ENCODE measurements at regions not wholly inside any gene's neighbourhood (a gene's known extent, or its start where the extent isn't known, plus 50 kb on each side); places are given as distances from the start of the nearest gene placed in this dataset.

- WGBS (ENCODE audit: low lambda C conversion rate) = 33% methylated on average over 8 of the region's 16 CpGs
- no peaks in the 10 kb centered on the region for H3K36me3 ChIP-seq (replicated peaks in 1 of 2; ENCODE audit: control insufficient read depth in 1 of 2, insufficient read depth in 2 of 2, low read length in 2 of 2)
- no peaks in the 10 kb centered on the region for H4K20me1 ChIP-seq (ENCODE audit: insufficient read depth, low read length)
- no peak overlapping the region for H3K4me3 ChIP-seq (replicated peaks in 1 of 3; ENCODE audit: insufficient read depth in 1 of 3, low read depth in 2 of 3, low read length in 3 of 3)
- BruUV-seq (replicated peaks) = no TSS peak
- no peaks in the 10 kb centered on the region for H3K4me1 ChIP-seq (ENCODE audit: insufficient read depth, low read length)
- ATAC-seq (no peak), FAIRE-seq (no peak), DNase-seq (ENCODE audit: low spot score) (no peak)
- CTCF ChIA-PET (ENCODE audit: low intra/inter-chr PET ratio, low total read pairs) = no interaction called here
- no peaks in the 10 kb centered on the region for H3K79me2 ChIP-seq (ENCODE audit: insufficient read depth, low read length)
- H3K27me3 ChIP-seq (ENCODE audit: control insufficient read depth in 1 of 2, insufficient read depth in 2 of 2, low read length in 2 of 2) = peaks cover 4 to 97% of the 10 kb centered on the region in 2 experiments
- no peak overlapping the region for H3K27ac ChIP-seq (ENCODE audit: extremely low read length, insufficient read depth, low read length)
- no peak overlapping the region for H3K4me2 ChIP-seq (ENCODE audit: low read depth, low read length)
- no peak overlapping the region for H2AFZ ChIP-seq (ENCODE audit: low read length)
- no peaks in the 10 kb centered on the region for H3K9me3 ChIP-seq (ENCODE audit: low read length)
- intact Hi-C loops (cut with micrococcal nuclease; ENCODE audit: unreplicated experiment) (no loop called here), in situ Hi-C loops (cut with HindIII; ENCODE audit: extremely low pct_ligation_motif_present, low pct_unique_long_range_greater_than_20kb) (no loop called here)
- POLR2A ChIA-PET = no interaction called here
- H3K9ac ChIP-seq (ENCODE audit: insufficient read depth, low read depth, low read length) = no peak overlapping the region
- no peak for TF ChIP-seq SP2 (CRISPR knock-in tag; IDR thresholded peaks at IDR 0.05)
- no peak for TF ChIP-seq ATF1 (CRISPR knock-in tag; IDR thresholded peaks at IDR 0.05)
- no peak for TF ChIP-seq ZNF724P (CRISPR knock-in tag; IDR thresholded peaks at IDR 0.05; ENCODE audit: borderline replicate concordance)
- no peak for TF ChIP-seq FOXC1 (CRISPR knock-in tag; IDR thresholded peaks at IDR 0.05; ENCODE audit: borderline replicate concordance)
Observed at GRCh38 chr5:176740131-176740701, 70.1 kb upstream of the UNC5A start.

GRCh38 chr5:176740702-176741496 lies 69.5 kb upstream of the UNC5A start:
- Histone ChIP-seq H3K4me1 (ENCODE audit: insufficient read depth, low read length) (peaks cover 2% of the 10 kb centered on the region), H3K27ac (ENCODE audit: extremely low read length, insufficient read depth, low read length) (no peak overlapping the region), H3K4me2 (ENCODE audit: low read depth, low read length) (no peak overlapping the region), H3K4me3 (replicated peaks in 1 of 3; ENCODE audit: insufficient read depth in 1 of 3, low read depth in 2 of 3, low read length in 3 of 3) (no peak overlapping the region), H4K20me1 (ENCODE audit: insufficient read depth, low read length) (no peaks in the 10 kb centered on the region), H3K79me2 (ENCODE audit: insufficient read depth, low read length) (no peaks in the 10 kb centered on the region), H3K9ac (ENCODE audit: insufficient read depth, low read depth, low read length) (no peak overlapping the region), H3K36me3 (replicated peaks in 1 of 2; ENCODE audit: control insufficient read depth in 1 of 2, insufficient read depth in 2 of 2, low read length in 2 of 2) (no peaks in the 10 kb centered on the region), H3K27me3 (ENCODE audit: control insufficient read depth in 1 of 2, insufficient read depth in 2 of 2, low read length in 2 of 2) (peaks cover 4 to 95% of the 10 kb centered on the region in 2 experiments), H3K9me3 (ENCODE audit: low read length) (no peaks in the 10 kb centered on the region), H2AFZ (ENCODE audit: low read length) (no peak overlapping the region)
- ChIA-PET CTCF (ENCODE audit: low intra/inter-chr PET ratio, low total read pairs) (no interaction called here), POLR2A (no interaction called here)
- ATAC-seq (no peak), FAIRE-seq (no peak), DNase-seq (ENCODE audit: low spot score) (no peak)
- intact Hi-C loops (cut with micrococcal nuclease; ENCODE audit: unreplicated experiment) = no loop called here
- no TSS peak for BruUV-seq (replicated peaks)
- in situ Hi-C loops (cut with HindIII; ENCODE audit: extremely low pct_ligation_motif_present, low pct_unique_long_range_greater_than_20kb) = no loop called here
- 12% methylated on average over 5 of the region's 24 CpGs for WGBS (ENCODE audit: low lambda C conversion rate)
- TF ChIP-seq ZBTB1 (CRISPR knock-in tag; IDR thresholded peaks at IDR 0.05; ENCODE audit: borderline replicate concordance) (no peak), ZNF530 (CRISPR knock-in tag; IDR thresholded peaks at IDR 0.05; ENCODE audit: low read depth) (no peak), ZNF30 (CRISPR knock-in tag; IDR thresholded peaks at IDR 0.05) (no peak), WIZ (CRISPR knock-in tag; IDR thresholded peaks at IDR 0.05) (no peak), ZNF607 (CRISPR knock-in tag; IDR thresholded peaks at IDR 0.05; ENCODE audit: borderline replicate concordance) (no peak), PREB (CRISPR knock-in tag; IDR thresholded peaks at IDR 0.05) (no peak), ZNF121 (CRISPR knock-in tag; IDR thresholded peaks at IDR 0.05) (no peak), ZNF18 (CRISPR knock-in tag; IDR thresholded peaks at IDR 0.05; ENCODE audit: insufficient replicate concordance) (no peak), HIVEP1 (CRISPR knock-in tag; IDR thresholded peaks at IDR 0.05) (no peak), SP4 (CRISPR knock-in tag; IDR thresholded peaks at IDR 0.05) (no peak)

Data from HepG2 (cell line).